ENCODE measurements at regions not wholly inside any gene's neighbourhood (a gene's known extent, or its start where the extent isn't known, plus 50 kb on each side); places are given as distances from the start of the nearest gene placed in this dataset.

GRCh38 chr3:16102905-16103364 lies 71.5 kb upstream of the GALNT15 start:
- intact Hi-C loops (cut with DNase I): no loop called here
- no peaks in the 10 kb centered on the region for H3K36me3 ChIP-seq
- no peak for DNase-seq

GRCh38 chr3:16103472-16103871 lies 71.0 kb upstream of the GALNT15 start:
- Histone ChIP-seq H3K9me3 (no peaks in the 10 kb centered on the region), H3K27ac (peak overlapping the region in 2 of 4 donors; percentile 24 to 28), H3K4me3 (no peak overlapping the region), H3K27me3 (no peaks in the 10 kb centered on the region), H3K4me1 (peaks cover 0 to 15% (median 10%) of the 10 kb centered on the region in 4 donors), H3K36me3 (no peaks in the 10 kb centered on the region)
- DNase-seq: peak; percentile 72
- TF ChIP-seq POLR2AphosphoS5 (IDR thresholded peaks at IDR 0.05) (peak in 1 of 4 donors; percentile 12), EP300 (IDR thresholded peaks at IDR 0.05) (no peak)
- 75 to 81% methylated on average over 3 of the region's 3 CpGs for WGBS, 2 donors
- intact Hi-C loops (cut with DNase I): no loop called here

More at GRCh38 chr3:16102905-16103364, 71.5 kb upstream of the GALNT15 start:
- peaks cover 0 to 15% (median 10%) of the 10 kb centered on the region in 4 donors for H3K4me1 ChIP-seq
- no peak overlapping the region for H3K4me3 ChIP-seq
- TF ChIP-seq POLR2A (IDR thresholded peaks at IDR 0.05): no peak
- TF ChIP-seq POLR2AphosphoS5 (IDR thresholded peaks at IDR 0.05): no peak
- peak in 1 of 4 donors; percentile 8 for TF ChIP-seq EP300 (IDR thresholded peaks at IDR 0.05)
- no peak for TF ChIP-seq CTCF (IDR thresholded peaks at IDR 0.05)
- H3K9me3 ChIP-seq: no peaks in the 10 kb centered on the region
- H3K27ac ChIP-seq: peak overlapping the region in 2 of 4 donors; percentile 24 to 28
- no peaks in the 10 kb centered on the region for H3K27me3 ChIP-seq

GRCh38 chr3:16104156-16104555 lies 70.3 kb upstream of the GALNT15 start:
- Histone ChIP-seq H3K36me3 (no peaks in the 10 kb centered on the region), H3K4me3 (no peak overlapping the region), H3K4me1 (peaks cover 0 to 15% (median 10%) of the 10 kb centered on the region in 4 donors), H3K27ac (no peak overlapping the region), H3K27me3 (no peaks in the 10 kb centered on the region), H3K9me3 (no peaks in the 10 kb centered on the region)
- intact Hi-C loops (cut with DNase I): no loop called here
- no peak for DNase-seq
- WGBS, 2 donors: 82 to 83% methylated on average over 2 of the region's 2 CpGs
- TF ChIP-seq CTCF (IDR thresholded peaks at IDR 0.05) (no peak), EP300 (IDR thresholded peaks at IDR 0.05) (no peak), POLR2AphosphoS5 (IDR thresholded peaks at IDR 0.05) (no peak), POLR2A (IDR thresholded peaks at IDR 0.05) (no peak)

- Histone ChIP-seq H3K4me1 (peaks cover 0 to 15% (median 10%) of the 10 kb centered on the region in 4 donors), H3K27ac (no peak overlapping the region), H3K27me3 (no peaks in the 10 kb centered on the region), H3K4me3 (no peak overlapping the region), H3K36me3 (no peaks in the 10 kb centered on the region), H3K9me3 (no peaks in the 10 kb centered on the region)
- 88 to 93% methylated on average over 1 of the region's 1 CpG for WGBS, 2 donors
- intact Hi-C loops (cut with DNase I): no loop called here
- TF ChIP-seq POLR2A (IDR thresholded peaks at IDR 0.05) (no peak), EP300 (IDR thresholded peaks at IDR 0.05) (no peak), CTCF (IDR thresholded peaks at IDR 0.05) (no peak), POLR2AphosphoS5 (IDR thresholded peaks at IDR 0.05) (no peak)
- no peak for DNase-seq
Measured at GRCh38 chr3:16106050-16106449, 68.4 kb upstream of the GALNT15 start.

- no peaks in the 10 kb centered on the region for H3K36me3 ChIP-seq
- no peaks in the 10 kb centered on the region for H3K27me3 ChIP-seq
- peaks cover 0 to 4% (median 3%) of the 10 kb centered on the region in 4 donors for H3K4me1 ChIP-seq
- no peak overlapping the region for H3K4me3 ChIP-seq
- H3K27ac ChIP-seq: no peak overlapping the region
- TF ChIP-seq POLR2A (IDR thresholded peaks at IDR 0.05) (no peak), EP300 (IDR thresholded peaks at IDR 0.05) (no peak)
- no peaks in the 10 kb centered on the region for H3K9me3 ChIP-seq
- intact Hi-C loops (cut with DNase I): no loop called here
- WGBS, 2 donors: 49 to 75% methylated on average over 2 of the region's 2 CpGs
- no peak for DNase-seq
Measured at GRCh38 chr3:16108424-16108823, 66.1 kb upstream of the GALNT15 start.

- intact Hi-C loops (cut with DNase I): no loop called here
Measured at GRCh38 chr3:16109929-16110328, 64.6 kb upstream of the GALNT15 start.

More at GRCh38 chr3:16109929-16110328, 64.6 kb upstream of the GALNT15 start:
- no peaks in the 10 kb centered on the region for H3K9me3 ChIP-seq
- TF ChIP-seq EP300 (IDR thresholded peaks at IDR 0.05) (no peak), CTCF (IDR thresholded peaks at IDR 0.05) (no peak), POLR2A (IDR thresholded peaks at IDR 0.05) (no peak), POLR2AphosphoS5 (IDR thresholded peaks at IDR 0.05) (no peak)
- 81 to 87% methylated on average over 3 of the region's 3 CpGs for WGBS, 2 donors
- H3K4me3 ChIP-seq: no peak overlapping the region
- no peak for DNase-seq
- no peak overlapping the region for H3K27ac ChIP-seq
- no peaks in the 10 kb centered on the region for H3K36me3 ChIP-seq
- no peaks in the 10 kb centered on the region for H3K27me3 ChIP-seq
- no peaks in the 10 kb centered on the region for H3K4me1 ChIP-seq
